ENCODE measurements at regions not wholly inside any gene's neighbourhood (a gene's known extent, or its start where the extent isn't known, plus 50 kb on each side); places are given as distances from the start of the nearest gene placed in this dataset.

- intact Hi-C loops (cut with DNase I; ENCODE audit: low total_unique reads) = no loop called here
- WGBS, 2 donors = 78 to 80% methylated on average over 7 of the region's 7 CpGs
- no peak for DNase-seq
- peak overlapping the region in 1 of 2 donors; percentile 58 for H3K27ac ChIP-seq
- H3K4me3 ChIP-seq = no peak overlapping the region
- no peaks in the 10 kb centered on the region for H3K9me3 ChIP-seq
- TF ChIP-seq POLR2A (IDR thresholded peaks at IDR 0.05) = no peak
- no peak for TF ChIP-seq CTCF (IDR thresholded peaks at IDR 0.05)
- H3K36me3 ChIP-seq (ENCODE audit: low read depth, missing control alignments) = no peaks in the 10 kb centered on the region
- H3K4me1 ChIP-seq = peaks cover 11% of the 10 kb centered on the region
- no peaks in the 10 kb centered on the region for H3K27me3 ChIP-seq
Measured at GRCh38 chr13:40478775-40479174, 187.7 kb downstream of the FOXO1 start.

- Histone ChIP-seq H3K27me3 (no peaks in the 10 kb centered on the region), H3K36me3 (ENCODE audit: low read depth, missing control alignments) (no peaks in the 10 kb centered on the region), H3K4me3 (no peak overlapping the region), H3K27ac (no peak overlapping the region), H3K4me1 (peaks cover 11% of the 10 kb centered on the region), H3K9me3 (no peaks in the 10 kb centered on the region)
- 90 to 92% methylated on average over 28 of the region's 28 CpGs for WGBS, 2 donors
- intact Hi-C loops (cut with DNase I; ENCODE audit: low total_unique reads) = no loop called here
- TF ChIP-seq CTCF (IDR thresholded peaks at IDR 0.05) (no peak), POLR2A (IDR thresholded peaks at IDR 0.05) (no peak)
- no peak for DNase-seq
Measured at GRCh38 chr13:40479196-40479845, 187.1 kb downstream of the FOXO1 start.

GRCh38 chr13:40480012-40480914 is 186.2 kb downstream of the FOXO1 start:
- H3K4me3 ChIP-seq = no peak overlapping the region
- intact Hi-C loops (cut with DNase I; ENCODE audit: low total_unique reads) = no loop called here
- WGBS, 2 donors = 49 to 51% methylated on average over 18 to 19 of the region's 19 CpGs
- no peaks in the 10 kb centered on the region for H3K36me3 ChIP-seq (ENCODE audit: low read depth, missing control alignments)
- H3K4me1 ChIP-seq = peaks cover 11% of the 10 kb centered on the region
- TF ChIP-seq CTCF (IDR thresholded peaks at IDR 0.05) (no peak), POLR2A (IDR thresholded peaks at IDR 0.05) (no peak)
- no peak for DNase-seq
- no peaks in the 10 kb centered on the region for H3K27me3 ChIP-seq
- H3K9me3 ChIP-seq = no peaks in the 10 kb centered on the region
- no peak overlapping the region for H3K27ac ChIP-seq

- DNase-seq = no peak
- no peak for TF ChIP-seq CTCF (IDR thresholded peaks at IDR 0.05)
- no peak for TF ChIP-seq POLR2A (IDR thresholded peaks at IDR 0.05)
- H3K27me3 ChIP-seq = no peaks in the 10 kb centered on the region
- 64 to 65% methylated on average over 12 of the region's 12 CpGs for WGBS, 2 donors
- no peak overlapping the region for H3K27ac ChIP-seq
- intact Hi-C loops (cut with DNase I; ENCODE audit: low total_unique reads) = no loop called here
- no peaks in the 10 kb centered on the region for H3K9me3 ChIP-seq
- no peaks in the 10 kb centered on the region for H3K36me3 ChIP-seq (ENCODE audit: low read depth, missing control alignments)
- no peak overlapping the region for H3K4me3 ChIP-seq
- H3K4me1 ChIP-seq = peaks cover 11% of the 10 kb centered on the region
Measured at GRCh38 chr13:40480915-40481516, 185.4 kb downstream of the FOXO1 start.
